Peyer's patch (tissue), 4 donors: ENCODE measurements at regions not wholly inside any gene's neighbourhood (a gene's known extent, or its start where the extent isn't known, plus 50 kb on each side); places are given as distances from the start of the nearest gene placed in this dataset.

ENCODE experiments used
- CTCF ChIP-seq, 6 experiments: fragments of 450-650 bp in 4 of 6; fragments of 200-600 bp in 2 of 6; sonication (generic) in 1 of 6; IDR thresholded peaks; one replicate each; pipeline ENCODE4 v1.5.1; 2017 to 2019; ENCODE audit warnings: antibody characterized with exemption in 6 of 6, mild to moderate bottlenecking in 3 of 6, moderate library complexity in 1 of 6
- POLR2A ChIP-seq, 2 donors: fragments of 450-650 bp; IDR thresholded peaks; one replicate each; pipeline ENCODE4 v1.5.1; 2017; ENCODE audit warnings: antibody characterized with exemption in 2 of 2, mild to moderate bottlenecking in 2 of 2, moderate library complexity in 2 of 2

- TF ChIP-seq CTCF (IDR thresholded peaks at IDR 0.05) (no peak), POLR2A (IDR thresholded peaks at IDR 0.05) (no peak)
Measured at GRCh38 chr13:70612881-70613280, 504.6 kb upstream of the KLHL1 start.
